Left colon (tissue), 2 donors: ENCODE measurements at regions not wholly inside any gene's neighbourhood (a gene's known extent, or its start where the extent isn't known, plus 50 kb on each side); places are given as distances from the start of the nearest gene placed in this dataset.

ENCODE experiments used
- ATAC-seq: fragments of 200-7000 bp; cut with Tn5 transposase; one replicate; pipeline ENCODE4 v1.9.1; 2020; ENCODE audit warnings: mild to moderate bottlenecking, moderate library complexity
- DNase-seq, 2 donors: peaks; one replicate each; pipeline ENCODE4 v3.0.0-alpha.2; 2020
- intact Hi-C, 2 donors: fragments of 100-400 bp; cut with DNase I in 1 of 2; cut with micrococcal nuclease in 1 of 2; formaldehyde crosslinking; loops; one replicate each; pipeline versions ENCODE4 v1.11.2 to v1.14.0; 2022; cut with DNase I, micrococcal nuclease
- donor health status: DM: no; HTN: no; CAD: no.
- donor health status: DM: yes; HTN: yes; CAD: no.

GRCh38 chr18:6672821-6673308, 56.7 kb upstream of the ARHGAP28 start:
- ATAC-seq (no peak), DNase-seq (no peak)
- intact Hi-C loops: no loop called here

GRCh38 chr18:6677086-6677485, 52.4 kb upstream of the ARHGAP28 start:
- DNase-seq: no peak
- intact Hi-C loops: no loop called here
- no peak for ATAC-seq

DNA sequence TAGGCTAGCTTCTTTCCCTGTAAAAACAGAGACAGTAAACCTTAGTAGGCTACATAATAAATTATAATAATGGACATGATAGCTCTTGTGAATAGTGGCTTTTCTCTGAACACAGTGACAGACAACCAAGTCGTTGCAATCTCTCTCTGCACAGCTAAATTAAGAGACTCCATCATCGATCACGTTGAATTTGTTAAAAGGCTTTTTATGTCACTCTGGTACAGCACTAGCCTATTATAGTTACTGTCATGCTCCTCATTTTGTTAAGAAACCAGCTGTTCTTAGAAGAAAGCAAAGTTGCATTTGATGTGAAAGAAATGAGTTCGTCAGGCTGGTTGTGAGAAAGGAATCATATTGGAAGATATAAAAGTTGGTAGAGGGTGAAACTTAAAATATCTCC, 50.3 kb upstream of the ARHGAP28 start:
- intact Hi-C loops: no loop called here
- ATAC-seq (no peak), DNase-seq (no peak)
